Stimulated activated naive CD8-positive, alpha-beta T cell treated with anti-CD3 and anti-CD28 coated beads, Interleukin-15, Interleukin-2, amounts not matched to agents 100 ng/mL and 50 ng/mL, for 24 hours (primary cell): ENCODE measurements at regions not wholly inside any gene's neighbourhood (a gene's known extent, or its start where the extent isn't known, plus 50 kb on each side); places are given as distances from the start of the nearest gene placed in this dataset.
"Not testable (repeated sequence)": the region's sequence is repeated elsewhere in the genome, so short reads cannot be mapped to it uniquely, and the experiment has no call there.

ENCODE experiments used
- H3K27ac Mint-ChIP-seq: one replicate; pipeline ENCODE4 v1.8.0; 2021; ENCODE audit warnings: mild to moderate bottlenecking, mixed read lengths
- H3K27me3 Mint-ChIP-seq: one replicate; pipeline ENCODE4 v1.8.0; 2021; ENCODE audit warnings: mixed read lengths
- H3K36me3 Mint-ChIP-seq: one replicate; pipeline ENCODE4 v1.8.0; 2021; ENCODE audit warnings: low read depth, mixed read lengths
- H3K4me1 Mint-ChIP-seq: one replicate; pipeline ENCODE4 v1.8.0; 2021; ENCODE audit warnings: low read depth, mixed read lengths
- H3K4me3 Mint-ChIP-seq: one replicate; pipeline ENCODE4 v1.8.0; 2021; ENCODE audit warnings: mild to moderate bottlenecking, mixed read lengths
- H3K9me3 Mint-ChIP-seq: one replicate; pipeline ENCODE4 v1.8.0; 2021; ENCODE audit warnings: mixed read lengths

DNA sequence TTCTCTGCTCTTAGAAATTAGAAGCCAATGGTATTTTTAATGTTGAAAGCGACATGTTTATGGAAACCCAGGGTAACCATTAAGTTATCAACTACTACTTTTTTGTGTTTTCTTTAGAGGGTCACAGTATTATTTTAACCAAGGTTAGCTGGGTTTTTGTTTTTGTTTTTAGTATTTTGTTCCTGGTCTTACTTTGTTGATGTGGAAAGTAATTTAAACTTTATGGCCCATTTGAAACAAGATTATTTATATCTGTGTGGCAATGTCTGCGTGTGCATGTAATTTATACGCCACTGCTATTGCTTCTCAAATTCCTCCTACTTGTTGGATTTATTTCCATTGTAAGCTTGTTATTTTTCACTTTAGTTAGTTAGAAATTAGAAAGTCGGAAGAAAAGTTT, 722.1 kb upstream of the NR2F2 start:
- H3K4me1 Mint-ChIP-seq, result no peaks in the 10 kb centered on the region
- no peak overlapping the region for H3K4me3 Mint-ChIP-seq
- no peak overlapping the region for H3K27ac Mint-ChIP-seq
- H3K36me3 Mint-ChIP-seq, result no peaks in the 10 kb centered on the region
- H3K27me3 Mint-ChIP-seq, result no peaks in the 10 kb centered on the region
- H3K9me3 Mint-ChIP-seq, result no peaks in the 10 kb centered on the region

DNA sequence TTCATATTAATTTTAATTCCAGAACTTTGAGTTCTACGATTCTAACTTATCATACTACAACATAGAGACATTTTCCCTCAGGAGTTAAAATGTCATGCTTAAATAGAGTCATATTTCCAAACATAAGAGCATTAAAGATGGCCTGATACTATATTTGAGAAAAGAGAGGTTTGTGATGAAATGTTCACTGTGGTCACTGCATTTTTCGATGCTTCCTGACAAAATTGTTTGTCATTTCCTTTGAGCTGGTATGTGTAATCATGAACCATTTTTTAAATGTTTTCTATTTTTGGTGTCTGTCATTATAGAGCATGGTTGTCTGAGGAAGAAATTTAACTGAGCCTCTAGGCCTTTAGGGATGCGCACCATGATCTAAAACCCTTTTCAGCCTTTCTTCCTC, 721.4 kb upstream of the NR2F2 start:
- Mint-ChIP-seq H3K36me3 (no peaks in the 10 kb centered on the region), H3K4me1 (no peaks in the 10 kb centered on the region), H3K27me3 (no peaks in the 10 kb centered on the region), H3K9me3 (no peaks in the 10 kb centered on the region), H3K27ac (no peak overlapping the region), H3K4me3 (no peak overlapping the region)

DNA sequence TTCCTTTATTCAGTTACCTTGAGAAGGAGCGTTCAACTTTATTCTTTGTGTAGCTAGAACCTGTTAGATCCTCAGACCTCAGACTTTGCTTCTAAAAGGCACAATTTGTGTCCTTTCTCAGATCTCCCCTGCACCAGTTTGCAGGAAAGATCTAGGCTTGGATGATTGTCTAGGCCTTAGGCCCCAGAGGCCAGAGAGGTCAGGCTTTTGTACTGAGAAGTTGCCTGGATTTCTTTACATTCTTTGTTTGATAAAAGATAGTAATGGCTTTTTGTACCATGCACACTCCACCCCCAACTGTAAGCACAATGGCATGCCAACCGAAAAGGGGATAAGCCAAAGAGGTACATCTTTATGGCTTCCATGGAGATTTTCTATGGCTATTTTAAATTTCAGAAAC, 719.6 kb upstream of the NR2F2 start:
- no peaks in the 10 kb centered on the region for H3K27me3 Mint-ChIP-seq
- H3K4me3 Mint-ChIP-seq, result no peak overlapping the region
- no peak overlapping the region for H3K27ac Mint-ChIP-seq
- H3K4me1 Mint-ChIP-seq, result no peaks in the 10 kb centered on the region
- no peaks in the 10 kb centered on the region for H3K9me3 Mint-ChIP-seq
- no peaks in the 10 kb centered on the region for H3K36me3 Mint-ChIP-seq

DNA sequence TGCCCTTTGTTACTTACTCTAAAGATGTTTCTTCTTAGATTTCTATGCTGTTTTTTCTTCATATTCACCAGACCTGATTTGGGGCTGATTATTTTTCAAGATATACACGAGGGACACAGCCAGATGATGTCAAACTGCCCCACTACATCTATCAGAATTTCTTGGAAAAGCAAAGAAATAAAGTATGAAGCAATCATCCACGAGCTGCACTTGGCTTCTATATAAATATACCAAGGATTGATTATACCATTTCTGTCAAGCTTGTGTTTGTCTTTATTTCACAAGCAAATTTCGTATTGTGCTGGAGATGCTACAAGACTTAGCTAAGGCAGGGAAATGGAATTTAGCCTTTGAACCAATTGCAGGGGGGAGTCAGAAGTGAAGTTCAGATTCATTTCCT, 715.1 kb upstream of the NR2F2 start:
- H3K27me3 Mint-ChIP-seq, result peaks cover 11% of the 10 kb centered on the region
- no peak overlapping the region for H3K27ac Mint-ChIP-seq
- no peaks in the 10 kb centered on the region for H3K36me3 Mint-ChIP-seq
- peaks cover 3% of the 10 kb centered on the region for H3K9me3 Mint-ChIP-seq
- H3K4me3 Mint-ChIP-seq, result no peak overlapping the region
- H3K4me1 Mint-ChIP-seq, result peaks cover 4% of the 10 kb centered on the region

DNA sequence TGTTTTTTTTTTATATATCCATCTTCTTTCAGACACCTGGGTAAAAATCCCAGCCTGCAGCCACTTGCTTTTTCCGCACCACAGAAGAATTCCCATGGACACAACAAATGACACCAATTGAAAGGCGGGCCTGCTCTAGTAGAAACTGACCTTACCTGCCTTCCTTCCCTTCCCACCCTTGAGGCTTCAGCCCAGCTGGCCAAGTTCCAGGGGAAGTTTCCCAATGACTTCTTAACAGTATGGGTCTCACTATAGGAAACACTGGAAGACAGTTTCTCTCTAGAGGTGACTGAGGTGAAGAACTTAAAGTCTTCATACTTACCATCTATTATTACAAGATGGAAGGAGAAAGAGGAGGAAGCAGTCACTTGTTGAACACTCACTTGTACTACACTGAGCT, 714.2 kb upstream of the NR2F2 start:
- peaks cover 11% of the 10 kb centered on the region for H3K27me3 Mint-ChIP-seq

DNA sequence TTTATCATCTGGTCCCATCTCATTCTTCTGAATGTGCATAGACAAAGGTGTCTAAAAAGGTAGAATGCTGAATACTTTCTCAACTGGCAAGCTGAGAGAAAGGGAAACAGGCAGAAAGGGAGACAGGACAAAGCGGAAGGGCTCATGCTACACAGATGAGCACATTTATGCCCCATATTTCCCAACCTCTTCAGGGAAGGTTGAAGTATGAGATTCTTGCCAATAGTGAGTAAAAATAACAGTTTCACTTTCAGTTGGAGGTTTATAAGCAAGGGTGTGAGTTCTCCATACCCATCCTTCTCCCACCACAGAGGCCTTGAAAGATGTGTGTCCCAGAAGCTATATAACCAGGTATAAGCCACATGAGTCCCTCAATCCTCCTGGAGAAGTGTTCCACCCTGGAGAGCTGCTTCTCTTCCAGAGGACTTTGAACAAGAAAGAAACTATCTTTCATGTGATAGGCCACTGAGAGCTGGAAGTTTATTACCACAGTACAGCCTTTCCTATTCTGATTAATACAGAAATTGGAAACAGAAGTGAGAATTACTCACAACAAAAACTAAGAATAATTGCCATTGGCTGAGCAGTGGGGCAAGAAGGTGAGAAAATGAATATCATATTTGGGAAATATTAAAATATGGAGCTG, 709.4 kb upstream of the NR2F2 start:
- Mint-ChIP-seq H3K4me3 (no peak overlapping the region), H3K36me3 (peaks cover 5% of the 10 kb centered on the region), H3K27me3 (peaks cover 11% of the 10 kb centered on the region), H3K9me3 (peaks cover 25% of the 10 kb centered on the region), H3K27ac (peak overlapping the region; percentile 40), H3K4me1 (peaks cover 13% of the 10 kb centered on the region)

More for the DNA sequence above, 714.2 kb upstream of the NR2F2 start:
- no peak overlapping the region for H3K4me3 Mint-ChIP-seq
- H3K4me1 Mint-ChIP-seq, result peaks cover 13% of the 10 kb centered on the region
- H3K36me3 Mint-ChIP-seq, result no peaks in the 10 kb centered on the region
- peaks cover 6% of the 10 kb centered on the region for H3K9me3 Mint-ChIP-seq
- no peak overlapping the region for H3K27ac Mint-ChIP-seq

DNA sequence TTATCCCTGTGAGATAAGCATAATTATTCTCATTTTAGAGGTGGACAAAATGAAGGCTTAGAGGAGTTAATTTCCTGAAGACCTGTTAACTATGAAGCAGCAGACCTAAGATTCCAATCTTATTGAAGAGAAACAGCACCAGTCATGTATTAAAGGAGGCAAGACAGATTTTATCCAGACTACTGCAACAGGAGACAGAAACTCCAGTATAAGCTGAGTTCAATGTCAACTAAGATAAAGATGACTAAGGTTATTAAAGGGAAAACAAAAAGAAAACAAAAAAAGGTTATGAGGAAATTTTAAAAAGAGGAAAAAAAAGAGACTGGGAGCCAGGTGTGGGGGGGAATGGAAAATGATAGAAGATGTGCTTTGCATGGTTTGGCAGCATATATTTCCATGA, 707.7 kb upstream of the NR2F2 start:
- Mint-ChIP-seq H3K27me3 (peaks cover 13% of the 10 kb centered on the region), H3K4me3 (no peak overlapping the region), H3K4me1 (peaks cover 13% of the 10 kb centered on the region), H3K36me3 (peaks cover 5% of the 10 kb centered on the region), H3K27ac (no peak overlapping the region), H3K9me3 (peaks cover 25% of the 10 kb centered on the region)

DNA sequence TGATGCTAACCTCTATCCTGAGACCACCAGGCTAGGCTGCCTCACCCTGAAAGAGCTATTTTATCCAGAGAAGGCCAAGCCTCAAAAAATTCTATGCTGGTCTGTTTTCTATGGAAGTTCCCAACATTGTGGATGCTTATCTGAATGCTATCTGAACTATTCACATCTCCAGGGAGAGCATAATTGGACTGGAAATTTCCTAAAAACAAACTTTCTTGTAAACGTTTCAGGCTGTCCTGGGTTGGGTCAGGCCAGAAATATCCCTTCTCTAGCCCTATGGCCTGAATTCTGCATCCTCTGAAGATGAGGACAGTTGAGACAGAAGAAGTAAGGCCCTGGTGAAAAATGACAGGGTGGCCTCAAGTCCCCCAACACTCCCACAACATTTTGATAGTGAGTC, 706.4 kb upstream of the NR2F2 start:
- peaks cover 23% of the 10 kb centered on the region for H3K9me3 Mint-ChIP-seq
- peaks cover 5% of the 10 kb centered on the region for H3K36me3 Mint-ChIP-seq
- no peak overlapping the region for H3K4me3 Mint-ChIP-seq
- peaks cover 13% of the 10 kb centered on the region for H3K4me1 Mint-ChIP-seq
- peaks cover 13% of the 10 kb centered on the region for H3K27me3 Mint-ChIP-seq
- no peak overlapping the region for H3K27ac Mint-ChIP-seq

DNA sequence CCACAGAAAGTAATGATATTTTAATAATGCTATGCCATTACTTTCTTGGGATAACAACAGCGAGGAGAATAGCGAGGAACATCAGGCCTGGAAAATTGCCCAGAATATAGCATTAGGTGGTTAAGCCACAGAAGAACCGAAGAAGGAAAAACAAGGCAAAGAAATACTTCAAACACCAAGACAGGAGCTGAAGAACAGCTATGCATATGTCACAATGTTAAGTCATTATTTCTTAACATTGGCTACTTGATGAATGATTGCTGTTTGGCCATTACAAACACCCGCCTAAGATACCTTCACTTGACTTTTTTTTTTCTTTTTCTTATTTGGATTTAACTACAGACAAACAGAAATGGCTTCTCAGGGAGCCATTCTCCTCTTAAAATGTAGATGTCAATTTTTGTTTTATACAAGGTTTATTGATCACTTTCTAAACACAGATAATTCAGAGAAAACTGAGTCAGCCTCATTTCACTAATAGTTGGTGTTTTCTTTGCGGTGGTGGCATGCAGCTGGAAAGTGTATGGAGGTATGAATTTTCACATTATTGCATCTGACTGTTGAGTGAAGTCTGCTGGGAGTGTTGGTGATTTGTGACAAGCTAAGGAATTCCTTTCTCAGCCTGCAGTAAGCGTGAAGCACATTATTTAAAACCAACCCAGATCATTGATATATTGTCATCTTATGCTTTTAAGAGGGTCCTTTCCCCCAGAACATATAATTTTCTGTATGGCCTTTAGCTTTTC, 705.7 kb upstream of the NR2F2 start:
- no peak overlapping the region for H3K4me3 Mint-ChIP-seq
- peaks cover 13% of the 10 kb centered on the region for H3K4me1 Mint-ChIP-seq
- H3K36me3 Mint-ChIP-seq, result peaks cover 5% of the 10 kb centered on the region
- peaks cover 21% of the 10 kb centered on the region for H3K9me3 Mint-ChIP-seq
- peaks cover 13% of the 10 kb centered on the region for H3K27me3 Mint-ChIP-seq
- H3K27ac Mint-ChIP-seq, result no peak overlapping the region

DNA sequence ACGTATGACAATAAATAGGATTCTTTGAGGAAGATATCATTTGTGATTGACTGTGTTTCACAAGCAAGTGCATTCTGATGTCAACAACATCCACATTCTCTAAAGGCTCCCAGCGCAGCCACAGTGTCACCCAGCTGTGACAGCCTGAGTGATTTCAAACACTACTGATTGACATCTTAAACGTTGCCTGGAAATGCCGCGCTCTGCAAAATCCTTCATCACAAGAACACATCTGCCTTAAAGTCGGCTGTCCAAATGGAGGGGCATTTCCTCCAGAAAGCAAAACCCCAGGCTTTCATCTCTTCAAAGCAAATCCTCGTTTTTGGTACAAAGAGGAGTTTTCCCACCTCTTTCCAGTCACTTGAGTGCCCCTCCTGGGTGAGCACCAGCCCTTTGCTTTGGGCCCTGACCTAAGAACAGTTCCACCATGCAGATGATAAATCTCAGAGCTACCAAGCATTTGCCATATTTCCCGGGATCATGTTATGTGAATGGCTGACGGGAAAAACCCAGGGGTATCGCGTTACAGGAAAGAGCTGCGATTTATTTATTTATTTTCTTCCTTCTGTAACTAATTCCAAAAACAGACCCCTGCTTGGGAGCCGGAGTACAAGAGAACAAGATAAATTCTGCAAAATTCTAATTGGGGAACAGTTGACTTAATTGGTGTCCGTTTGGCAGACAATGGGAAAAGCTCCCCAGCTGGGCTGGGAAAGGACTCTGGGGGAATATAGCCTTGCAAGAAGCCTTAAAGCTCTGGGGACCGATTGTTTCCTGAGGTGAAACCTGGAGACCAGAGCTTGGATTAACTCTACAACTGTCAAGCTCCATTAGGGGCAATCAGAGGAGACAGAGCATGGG, 703.8 kb upstream of the NR2F2 start:
- H3K27me3 Mint-ChIP-seq, result peaks cover 13% of the 10 kb centered on the region
- H3K4me3 Mint-ChIP-seq, result no peak overlapping the region
- H3K27ac Mint-ChIP-seq, result no peak overlapping the region
- H3K36me3 Mint-ChIP-seq, result peaks cover 5% of the 10 kb centered on the region
- no peaks in the 10 kb centered on the region for H3K4me1 Mint-ChIP-seq
- H3K9me3 Mint-ChIP-seq, result peaks cover 21% of the 10 kb centered on the region

DNA sequence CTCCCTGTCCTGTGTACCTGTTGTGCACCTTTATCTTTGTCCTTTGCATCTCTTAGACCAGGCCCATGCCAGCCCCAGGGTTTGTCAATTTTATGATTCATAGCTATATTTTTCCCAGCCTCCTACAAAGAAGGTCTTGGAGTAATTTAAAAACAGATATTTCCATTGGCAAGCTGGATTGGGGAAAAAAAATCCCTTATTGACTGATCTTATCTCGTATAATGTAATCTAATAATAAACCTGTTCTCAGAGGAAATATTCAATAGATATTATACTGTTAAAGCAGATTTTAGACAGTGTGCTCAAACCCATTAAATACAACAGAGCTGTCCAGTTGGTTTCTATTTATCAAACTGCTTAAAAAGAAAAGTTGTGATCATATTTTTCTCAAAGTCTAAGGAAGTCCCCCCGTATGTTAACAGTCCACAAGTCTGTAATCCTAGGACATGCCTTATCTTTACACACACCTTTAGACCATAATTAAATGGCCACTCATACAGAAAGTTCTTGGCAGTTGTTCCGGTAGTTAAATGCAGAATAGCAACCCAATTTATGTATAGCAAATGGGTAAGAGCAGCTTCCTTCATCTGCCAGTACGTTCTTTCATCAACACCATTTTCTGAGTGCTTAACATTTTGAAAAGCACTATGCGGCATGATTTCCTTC, 700.9 kb upstream of the NR2F2 start:
- H3K36me3 Mint-ChIP-seq, result no peaks in the 10 kb centered on the region
- no peak overlapping the region for H3K27ac Mint-ChIP-seq
- H3K27me3 Mint-ChIP-seq, result peaks cover 22% of the 10 kb centered on the region
- peaks cover 3% of the 10 kb centered on the region for H3K9me3 Mint-ChIP-seq
- H3K4me1 Mint-ChIP-seq, result no peaks in the 10 kb centered on the region
- no peak overlapping the region for H3K4me3 Mint-ChIP-seq

DNA sequence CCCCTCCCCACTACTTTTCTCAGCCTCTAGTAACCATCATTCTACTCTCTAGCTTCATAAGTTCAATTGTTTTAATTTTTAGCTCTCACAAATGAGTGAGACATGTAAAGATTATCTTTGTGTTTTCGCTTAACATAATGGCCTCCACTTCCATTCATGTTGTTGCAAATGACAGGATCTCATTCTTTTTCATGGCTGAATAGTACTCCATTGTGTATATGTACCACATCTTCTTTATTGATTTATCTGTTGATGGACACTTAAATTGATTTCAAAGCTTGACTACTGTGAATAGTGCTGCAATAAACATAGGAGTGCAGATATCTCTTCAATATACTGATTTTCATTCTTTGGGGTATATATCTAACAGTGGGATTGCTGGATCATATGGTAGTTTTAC, 699.8 kb upstream of the NR2F2 start:
- Mint-ChIP-seq H3K4me1 (no peaks in the 10 kb centered on the region), H3K27ac (no peak overlapping the region), H3K4me3 (no peak overlapping the region), H3K9me3 (peaks cover 3% of the 10 kb centered on the region), H3K36me3 (no peaks in the 10 kb centered on the region), H3K27me3 (peaks cover 23% of the 10 kb centered on the region)

DNA sequence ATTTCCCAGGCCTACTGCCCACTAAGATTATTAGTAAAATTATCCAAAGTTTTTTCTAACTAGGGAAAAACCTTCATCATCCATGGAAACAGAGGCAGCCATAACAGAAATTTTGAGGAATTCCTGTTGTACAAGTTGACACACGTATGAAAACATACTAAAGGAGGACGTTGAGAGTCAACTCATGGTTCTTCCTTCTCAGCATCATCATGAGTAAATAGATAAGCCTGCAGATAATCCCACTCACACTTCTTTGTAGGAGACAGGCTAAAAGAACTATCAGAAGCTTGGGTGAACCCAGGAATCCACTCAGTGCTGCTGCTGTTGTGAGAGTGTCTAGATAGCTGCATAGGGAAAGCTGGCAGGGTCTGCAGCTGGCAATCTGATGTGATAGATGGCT, 694.8 kb upstream of the NR2F2 start:
- H3K36me3 Mint-ChIP-seq, result no peaks in the 10 kb centered on the region
- H3K4me1 Mint-ChIP-seq, result no peaks in the 10 kb centered on the region
- H3K27ac Mint-ChIP-seq, result no peak overlapping the region
- H3K27me3 Mint-ChIP-seq, result peaks cover 9% of the 10 kb centered on the region
- H3K9me3 Mint-ChIP-seq, result peaks cover 1% of the 10 kb centered on the region
- H3K4me3 Mint-ChIP-seq, result no peak overlapping the region

DNA sequence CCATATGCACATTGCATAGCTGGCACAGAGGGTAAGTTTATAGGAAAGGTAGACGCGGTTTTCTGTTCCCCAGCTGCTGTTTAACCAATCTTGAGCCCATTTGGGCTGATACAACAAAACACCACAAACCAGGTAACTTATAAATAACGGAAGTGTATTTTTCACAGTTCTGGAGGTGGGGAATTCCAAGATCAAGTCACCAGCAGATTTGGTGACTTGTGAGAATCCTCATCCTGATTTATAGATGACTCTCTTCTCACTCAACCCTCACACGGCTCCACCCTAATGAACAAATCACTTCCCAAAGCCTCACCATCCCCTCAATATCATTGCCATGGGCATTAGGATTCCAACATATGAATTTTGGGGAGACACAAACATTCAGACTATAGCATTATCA, 694.4 kb upstream of the NR2F2 start:
- no peaks in the 10 kb centered on the region for H3K4me1 Mint-ChIP-seq
- no peaks in the 10 kb centered on the region for H3K36me3 Mint-ChIP-seq
- no peaks in the 10 kb centered on the region for H3K9me3 Mint-ChIP-seq
- no peak overlapping the region for H3K27ac Mint-ChIP-seq
- peaks cover 12% of the 10 kb centered on the region for H3K27me3 Mint-ChIP-seq
- H3K4me3 Mint-ChIP-seq, result no peak overlapping the region

DNA sequence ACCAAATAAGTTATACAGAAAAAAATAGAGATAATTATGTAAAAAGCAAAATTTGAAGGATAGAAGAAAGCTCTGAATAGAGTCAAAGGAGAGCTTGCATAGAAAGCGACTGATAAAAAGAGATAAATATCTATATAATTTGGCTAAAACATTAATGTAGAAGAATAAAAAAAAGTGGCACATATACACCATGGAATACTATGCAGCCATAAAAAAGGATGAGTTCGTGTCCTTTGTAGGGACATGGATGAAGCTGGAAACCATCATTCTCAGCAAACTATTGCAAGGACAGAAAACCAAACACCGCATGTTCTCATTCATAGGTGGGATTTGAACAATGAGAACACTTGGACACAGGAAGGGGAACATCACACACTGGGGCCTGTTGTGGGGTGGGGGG, 693.3 kb upstream of the NR2F2 start:
- H3K27me3 Mint-ChIP-seq, H3K36me3 Mint-ChIP-seq, H3K4me1 Mint-ChIP-seq: not testable (repeated sequence)

More for the DNA sequence above, 693.3 kb upstream of the NR2F2 start:
- H3K9me3 Mint-ChIP-seq, H3K4me3 Mint-ChIP-seq, H3K27ac Mint-ChIP-seq: not testable (repeated sequence)
